Lung (tissue), 11 donors: ENCODE measurements at regions not wholly inside any gene's neighbourhood (a gene's known extent, or its start where the extent isn't known, plus 50 kb on each side); places are given as distances from the start of the nearest gene placed in this dataset.
A peak's percentile ranks its signal among the peaks of the same experiment; 100 is the strongest.

ENCODE experiments used
- ATAC-seq: fragments of 200-7000 bp; cut with Tn5 transposase; one replicate; pipeline ENCODE4 v1.9.1; 2020; ENCODE audit warnings: moderate number of reproducible peaks; ENCODE audit not compliant: insufficient read depth, low FRiP score
- DNase-seq, 3 donors: peaks; one replicate each; pipeline ENCODE4 v3.0.0-alpha.2; 2013 to 2017
- H3K27ac ChIP-seq, 2 donors: one replicate each; pipeline ENCODE4 v1.5.1; 2013; ENCODE audit warnings: mild to moderate bottlenecking in 2 of 2, moderate library complexity in 2 of 2, control low read depth in 1 of 2, inconsistent platforms in 1 of 2, low read depth in 1 of 2, low read length in 1 of 2
- H3K27me3 ChIP-seq, 3 donors: one replicate each; pipeline ENCODE4 v1.5.1; 2013; ENCODE audit warnings: low read length in 2 of 3; ENCODE audit not compliant: control insufficient read depth in 3 of 3, insufficient read depth in 3 of 3
- H3K36me3 ChIP-seq, 4 donors: one replicate each; pipeline ENCODE4 v1.5.1; 2013; ENCODE audit warnings: low read length in 4 of 4, mild to moderate bottlenecking in 1 of 4, moderate library complexity in 1 of 4; ENCODE audit not compliant: control insufficient read depth in 4 of 4, insufficient read depth in 4 of 4
- H3K4me1 ChIP-seq, 5 donors: one replicate each; pipeline ENCODE4 v1.5.1; 2013; ENCODE audit warnings: low read length in 5 of 5, mild to moderate bottlenecking in 2 of 5, moderate library complexity in 1 of 5; ENCODE audit not compliant: control insufficient read depth in 5 of 5, insufficient read depth in 5 of 5
- H3K4me3 ChIP-seq: one replicate; pipeline ENCODE4 v1.5.1; 2013; ENCODE audit warnings: mild to moderate bottlenecking, control low read depth, moderate library complexity
- H3K9ac ChIP-seq, 2 donors: one replicate each; pipeline ENCODE4 v1.5.1; 2013; ENCODE audit warnings: low read length in 2 of 2, control low read depth in 1 of 2; ENCODE audit not compliant: insufficient read depth in 1 of 2
- H3K9me3 ChIP-seq, 4 donors: one replicate each; pipeline ENCODE4 v1.5.1; 2013; ENCODE audit warnings: low read length in 3 of 4, mild to moderate bottlenecking in 1 of 4, moderate library complexity in 1 of 4; ENCODE audit not compliant: control insufficient read depth in 4 of 4, insufficient read depth in 3 of 4
- CTCF ChIP-seq: IDR thresholded peaks from 2 replicates; pipeline ENCODE4 v1.5.1; 2012; ENCODE audit warnings: mild to moderate bottlenecking; ENCODE audit errors: control extremely low read depth, extremely low read depth
- WGBS, 2 donors: extraction: QIAGEN DNeasy Blood & Tissue Kit; methylation state at CpG; one replicate each; pipeline ENCODE4 v1.1.7; 2013; 5-methylcytosine and 5-hydroxymethylcytosine counted together
- donor health status: control.
- donor health status: control.
- donor health status: Bipolar disorder and iron deficiency.
- donor health status: healthy.
- donor health status: DM: yes; HTN: yes; CAD: no.

GRCh38 chr4:96227515-96227914 is 387.6 kb downstream of the PDHA2 start:
- Histone ChIP-seq H3K27ac (no peak overlapping the region), H3K4me3 (no peak overlapping the region), H3K27me3 (no peaks in the 10 kb centered on the region), H3K36me3 (no peaks in the 10 kb centered on the region), H3K9me3 (peaks cover 0 to 3% (median 0%) of the 10 kb centered on the region in 4 donors), H3K4me1 (no peaks in the 10 kb centered on the region), H3K9ac (no peak overlapping the region)
- 86 to 93% methylated on average over 5 of the region's 5 CpGs for WGBS, 2 donors
- no peak for DNase-seq
- no peak for TF ChIP-seq CTCF
- no peak for ATAC-seq

- Histone ChIP-seq H3K4me1 (no peaks in the 10 kb centered on the region), H3K36me3 (no peaks in the 10 kb centered on the region), H3K4me3 (no peak overlapping the region), H3K27ac (no peak overlapping the region), H3K9ac (no peak overlapping the region), H3K9me3 (peaks cover 0 to 3% (median under 1%) of the 10 kb centered on the region in 4 donors), H3K27me3 (no peaks in the 10 kb centered on the region)
- ATAC-seq, result no peak
- 73 to 84% methylated on average over 4 of the region's 4 CpGs for WGBS, 2 donors
- TF ChIP-seq CTCF, result no peak
- DNase-seq, result no peak
Observed at GRCh38 chr4:96228463-96228862, 388.6 kb downstream of the PDHA2 start.

- WGBS, 2 donors, result 68 to 80% methylated on average over 4 of the region's 4 CpGs
- DNase-seq, result peak in 2 of 3 donors; percentile 51 to 62
Observed at GRCh38 chr4:96240041-96240440, 400.1 kb downstream of the PDHA2 start.

More at GRCh38 chr4:96240041-96240440, 400.1 kb downstream of the PDHA2 start:
- peaks cover 0 to 7% (median 2%) of the 10 kb centered on the region in 4 donors for H3K9me3 ChIP-seq
- no peak overlapping the region for H3K9ac ChIP-seq
- no peaks in the 10 kb centered on the region for H3K36me3 ChIP-seq
- no peak for ATAC-seq
- H3K4me1 ChIP-seq, result no peaks in the 10 kb centered on the region
- no peak overlapping the region for H3K27ac ChIP-seq
- H3K27me3 ChIP-seq, result no peaks in the 10 kb centered on the region
- no peak overlapping the region for H3K4me3 ChIP-seq
- TF ChIP-seq CTCF, result no peak
